H9 (cell line): ENCODE measurements at regions not wholly inside any gene's neighbourhood (a gene's known extent, or its start where the extent isn't known, plus 50 kb on each side); places are given as distances from the start of the nearest gene placed in this dataset.

ENCODE experiments used
- DNase-seq: peaks from one replicate; pipeline ENCODE4 v3.0.0-alpha.2; 2017
- H2AFZ ChIP-seq: one replicate; pipeline ENCODE4 v1.6.1; 2013; ENCODE audit warnings: mild to moderate bottlenecking, low read length, control low read depth, moderate library complexity
- H2AK5ac ChIP-seq: 2 replicates; pipeline ENCODE4 v1.6.1; 2013; ENCODE audit warnings: low read length, control low read depth, mixed read lengths; ENCODE audit not compliant: insufficient read length
- H2BK120ac ChIP-seq: one replicate; pipeline ENCODE4 v1.6.1; 2013; ENCODE audit warnings: low read depth, mild to moderate bottlenecking, low read length, control low read depth, inconsistent platforms; ENCODE audit not compliant: poor library complexity, severe bottlenecking
- H2BK12ac ChIP-seq: 2 replicates; pipeline ENCODE4 v1.6.1; 2013; ENCODE audit warnings: low read length, control low read depth, mixed read lengths, low read depth; ENCODE audit not compliant: insufficient read length
- H2BK15ac ChIP-seq: 2 replicates; pipeline ENCODE4 v1.6.1; 2013; ENCODE audit warnings: low read depth, low read length, control low read depth
- H2BK20ac ChIP-seq: one replicate; pipeline ENCODE4 v1.6.1; 2013; ENCODE audit warnings: low read depth, mild to moderate bottlenecking, low read length, control low read depth, inconsistent platforms; ENCODE audit not compliant: poor library complexity, severe bottlenecking
- H2BK5ac ChIP-seq: 2 replicates; pipeline ENCODE4 v1.6.1; 2013; ENCODE audit warnings: low read length, control low read depth, mixed read lengths; ENCODE audit not compliant: insufficient read length
- H3K14ac ChIP-seq: 2 replicates; pipeline ENCODE4 v1.6.1; 2013; ENCODE audit warnings: low read length, control low read depth; ENCODE audit not compliant: insufficient read depth
- H3K18ac ChIP-seq: 2 replicates; pipeline ENCODE4 v1.6.1; 2013; ENCODE audit warnings: low read depth, mild to moderate bottlenecking, mixed read lengths, low read length, control low read depth; ENCODE audit not compliant: insufficient read length
- H3K23ac ChIP-seq: 2 replicates; pipeline ENCODE4 v1.6.1; 2013; ENCODE audit warnings: low read length, control low read depth, mixed read lengths, low read depth; ENCODE audit not compliant: insufficient read length
- H3K23me2 ChIP-seq: 2 replicates; pipeline ENCODE4 v1.6.1; 2013; ENCODE audit warnings: low read depth, mild to moderate bottlenecking, mixed read lengths, low read length, control low read depth; ENCODE audit not compliant: insufficient read length, poor library complexity, severe bottlenecking
- H3K27ac ChIP-seq: 2 replicates; pipeline ENCODE4 v1.5.1; 2013; ENCODE audit warnings: low read length, control low read depth, mixed read lengths, low read depth; ENCODE audit not compliant: insufficient read length
- H3K27me3 ChIP-seq: 2 replicates; pipeline ENCODE4 v1.6.1; 2013; ENCODE audit warnings: low read length, control low read depth, inconsistent platforms; ENCODE audit not compliant: insufficient read depth
- H3K4ac ChIP-seq: 2 replicates; pipeline ENCODE4 v1.6.1; 2013; ENCODE audit warnings: low read depth, mild to moderate bottlenecking, control low read depth, inconsistent platforms, low read length, moderate library complexity
- H3K4me1 ChIP-seq: 2 replicates; pipeline ENCODE4 v1.6.1; 2013; ENCODE audit warnings: low read length, control low read depth, inconsistent platforms; ENCODE audit not compliant: insufficient read depth
- H3K4me2 ChIP-seq: 2 replicates; pipeline ENCODE4 v1.6.1; 2013; ENCODE audit warnings: low read length, control low read depth, mixed read lengths; ENCODE audit not compliant: insufficient read length, insufficient read depth
- H3K56ac ChIP-seq: 2 replicates; pipeline ENCODE4 v1.6.1; 2013; ENCODE audit warnings: low read depth, mild to moderate bottlenecking, mixed read lengths, low read length, control low read depth; ENCODE audit not compliant: insufficient read length
- H3K79me1 ChIP-seq: 2 replicates; pipeline ENCODE4 v1.6.1; 2013; ENCODE audit warnings: low read depth, mild to moderate bottlenecking, moderate library complexity, low read length, control low read depth, inconsistent platforms; ENCODE audit not compliant: insufficient read depth, poor library complexity, severe bottlenecking
- H3K79me2 ChIP-seq: 2 replicates; pipeline ENCODE4 v1.6.1; 2013; ENCODE audit warnings: low read length, control low read depth, inconsistent platforms; ENCODE audit not compliant: insufficient read depth
- H3K9ac ChIP-seq: 2 replicates; pipeline ENCODE4 v1.6.1; 2013; ENCODE audit warnings: low read length, control low read depth, mixed read lengths; ENCODE audit not compliant: insufficient read length; ENCODE audit errors: extremely low read depth
- H3K9me3 ChIP-seq: one replicate; pipeline ENCODE4 v1.6.1; 2013; ENCODE audit warnings: low read depth, low read length, inconsistent platforms; ENCODE audit not compliant: control insufficient read depth
- H3T11ph ChIP-seq: one replicate; pipeline ENCODE4 v1.6.1; 2013; ENCODE audit warnings: mild to moderate bottlenecking, low read length, control low read depth, inconsistent platforms
- H4K20me1 ChIP-seq: one replicate; pipeline ENCODE4 v1.6.1; 2013; ENCODE audit not compliant: control insufficient read depth, insufficient read length, insufficient read depth
- H4K5ac ChIP-seq: 2 replicates; pipeline ENCODE4 v1.6.1; 2013; ENCODE audit warnings: low read depth, mild to moderate bottlenecking, mixed read lengths, low read length, control low read depth; ENCODE audit not compliant: insufficient read length
- H4K8ac ChIP-seq: replicated peaks from 2 replicates; pipeline ENCODE4 v1.6.1; 2013; ENCODE audit warnings: low read length, control low read depth, mixed read lengths, low read depth; ENCODE audit not compliant: insufficient read length
- H4K91ac ChIP-seq: 2 replicates; pipeline ENCODE4 v1.6.1; 2013; ENCODE audit warnings: low read depth, mild to moderate bottlenecking, moderate library complexity, mixed read lengths, low read length, control low read depth; ENCODE audit not compliant: insufficient read length
- H3K27ac Mint-ChIP-seq, 3 experiments: 2 replicates in 2 of 3; 3 replicates in 1 of 3; pipeline ENCODE4 v1.8.0; 2020 to 2021; ENCODE audit warnings: mixed read lengths in 3 of 3, mild to moderate bottlenecking in 1 of 3, moderate library complexity in 1 of 3
- H3K27me3 Mint-ChIP-seq: 2 replicates; pipeline ENCODE4 v1.8.0; 2021; ENCODE audit warnings: low read depth, mild to moderate bottlenecking, moderate library complexity, mixed read lengths
- H3K36me3 Mint-ChIP-seq, 3 experiments: 2 replicates in 2 of 3; 3 replicates in 1 of 3; pipeline ENCODE4 v1.8.0; 2020 to 2021; ENCODE audit warnings: low read depth in 3 of 3, mixed read lengths in 3 of 3; ENCODE audit not compliant: insufficient read depth in 1 of 3
- H3K4me1 Mint-ChIP-seq, 2 experiments: 2 replicates each; pipeline ENCODE4 v1.8.0; 2020; ENCODE audit warnings: mixed read lengths in 2 of 2
- H3K4me3 Mint-ChIP-seq, 2 experiments: 2 replicates in 1 of 2; 3 replicates in 1 of 2; pipeline ENCODE4 v1.8.0; 2020 to 2021; ENCODE audit warnings: mild to moderate bottlenecking in 2 of 2, mixed read lengths in 2 of 2, moderate library complexity in 1 of 2
- H3K9me3 Mint-ChIP-seq, 2 experiments: 2 replicates in 1 of 2; 3 replicates in 1 of 2; pipeline ENCODE4 v1.8.0; 2020; ENCODE audit warnings: mild to moderate bottlenecking in 2 of 2, mixed read lengths in 2 of 2, moderate library complexity in 1 of 2
- TF ChIP-seq, protein P1 (sequence below): fragments of 200-600 bp; sonication (generic); conservative IDR thresholded peaks from 3 replicates; pipeline ENCODE4 v1.8.0; 2021; ENCODE audit warnings: antibody characterized with exemption, mild to moderate bottlenecking

DNA sequence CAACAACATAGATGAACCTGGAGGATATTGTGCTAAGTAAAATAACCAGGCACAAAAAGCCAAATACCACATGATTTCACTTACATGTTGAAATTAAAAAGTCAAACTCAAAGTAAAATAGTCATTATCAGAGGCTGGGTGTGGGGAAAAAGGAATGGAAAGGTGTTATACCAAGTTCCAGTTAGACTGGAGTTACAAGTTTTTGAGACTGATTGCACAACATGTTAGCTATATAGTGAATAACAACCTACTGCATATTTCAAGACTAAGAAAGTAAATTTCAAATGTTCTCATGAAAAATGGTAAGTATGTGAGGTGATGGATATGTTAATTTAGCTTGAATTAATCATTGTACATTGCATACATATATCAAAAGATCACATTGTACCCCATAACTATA is 116.8 kb upstream of the HNMT start:
- Histone ChIP-seq H3K56ac (no peak overlapping the region), H3K23ac (no peak overlapping the region), H3K27ac (no peak overlapping the region), H3K23me2 (no peaks in the 10 kb centered on the region), H3K4ac (no peak overlapping the region), H2BK120ac (no peak overlapping the region), H2BK5ac (no peak overlapping the region), H3K4me1 (no peaks in the 10 kb centered on the region; the same call in 1 of the 2 replicates), H2BK20ac (no peak overlapping the region), H2AFZ (no peak overlapping the region), H4K20me1 (no peaks in the 10 kb centered on the region), H3K14ac (no peak overlapping the region), H3K4me2 (no peak overlapping the region), H3K79me2 (no peaks in the 10 kb centered on the region), H2AK5ac (no peak overlapping the region), H4K91ac (no peak overlapping the region), H4K8ac (no peak overlapping the region), H2BK15ac (no peak overlapping the region), H3K9ac (no peak overlapping the region), H3K9me3 (no peaks in the 10 kb centered on the region), H4K5ac (no peak overlapping the region), H3T11ph (no peak overlapping the region), H2BK12ac (no peak overlapping the region), H3K18ac (no peak overlapping the region), H3K27me3 (no peaks in the 10 kb centered on the region), H3K79me1 (no peaks in the 10 kb centered on the region)
- no peaks in the 10 kb centered on the region for H3K27me3 Mint-ChIP-seq
- H3K4me1 Mint-ChIP-seq, result peaks cover 17% of the 10 kb centered on the region in 2 experiments
- peak overlapping the region in 2 of 3 experiments; percentile 17 to 70; a peak in 4 of 7 replicates for H3K27ac Mint-ChIP-seq
- TF ChIP-seq, protein P1, sequence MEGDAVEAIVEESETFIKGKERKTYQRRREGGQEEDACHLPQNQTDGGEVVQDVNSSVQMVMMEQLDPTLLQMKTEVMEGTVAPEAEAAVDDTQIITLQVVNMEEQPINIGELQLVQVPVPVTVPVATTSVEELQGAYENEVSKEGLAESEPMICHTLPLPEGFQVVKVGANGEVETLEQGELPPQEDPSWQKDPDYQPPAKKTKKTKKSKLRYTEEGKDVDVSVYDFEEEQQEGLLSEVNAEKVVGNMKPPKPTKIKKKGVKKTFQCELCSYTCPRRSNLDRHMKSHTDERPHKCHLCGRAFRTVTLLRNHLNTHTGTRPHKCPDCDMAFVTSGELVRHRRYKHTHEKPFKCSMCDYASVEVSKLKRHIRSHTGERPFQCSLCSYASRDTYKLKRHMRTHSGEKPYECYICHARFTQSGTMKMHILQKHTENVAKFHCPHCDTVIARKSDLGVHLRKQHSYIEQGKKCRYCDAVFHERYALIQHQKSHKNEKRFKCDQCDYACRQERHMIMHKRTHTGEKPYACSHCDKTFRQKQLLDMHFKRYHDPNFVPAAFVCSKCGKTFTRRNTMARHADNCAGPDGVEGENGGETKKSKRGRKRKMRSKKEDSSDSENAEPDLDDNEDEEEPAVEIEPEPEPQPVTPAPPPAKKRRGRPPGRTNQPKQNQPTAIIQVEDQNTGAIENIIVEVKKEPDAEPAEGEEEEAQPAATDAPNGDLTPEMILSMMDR, result no peak
- peaks cover 3 to 15% (median 4%) of the 10 kb centered on the region in 3 experiments; a peak in 4 of 7 replicates for H3K36me3 Mint-ChIP-seq
- H3K4me3 Mint-ChIP-seq, result no peak overlapping the region
- no peak for DNase-seq
- H3K9me3 Mint-ChIP-seq, result peaks cover 13 to 20% of the 10 kb centered on the region in 2 experiments
